Gastrocnemius medialis (tissue), 4 donors: ENCODE measurements at regions not wholly inside any gene's neighbourhood (a gene's known extent, or its start where the extent isn't known, plus 50 kb on each side); places are given as distances from the start of the nearest gene placed in this dataset.

Source experiments
- ATAC-seq, 2 donors: fragments of 150-250 bp; one replicate each; pipeline ENCODE4 v1.9.1; 2016
- DNase-seq, 2 donors: peaks; one replicate each; pipeline ENCODE4 v3.0.0-alpha.2; 2019
- H3K27ac ChIP-seq, 4 donors: fragments of 200-600 bp; sonication (generic); 1 replicate in 1 of 4; 2 replicates in 3 of 4; pipeline ENCODE4 v1.5.1; 2016 to 2018; ENCODE audit warnings: mild to moderate bottlenecking in 2 of 4, moderate library complexity in 1 of 4
- H3K27me3 ChIP-seq, 3 donors: fragments of 200-600 bp; sonication (generic) in 2 of 3; 1 replicate in 1 of 3; 2 replicates in 2 of 3; pipeline versions ENCODE4 v1.5.1 to v1.6.0; 2016 to 2019; ENCODE audit warnings: mild to moderate bottlenecking in 1 of 3, moderate library complexity in 1 of 3
- H3K36me3 ChIP-seq, 2 donors: fragments of 200-600 bp; sonication (generic) in 1 of 2; one replicate each; pipeline ENCODE4 v1.5.1; 2017 to 2018
- H3K4me1 ChIP-seq, 2 donors: fragments of 200-600 bp; sonication (generic) in 1 of 2; one replicate each; pipeline ENCODE4 v1.5.1; 2016 to 2017; ENCODE audit warnings: mild to moderate bottlenecking in 2 of 2
- H3K4me3 ChIP-seq, 4 donors: fragments of 200-600 bp; sonication (generic) in 3 of 4; 1 replicate in 1 of 4; 2 replicates in 3 of 4; pipeline ENCODE4 v1.5.1; 2016 to 2019; ENCODE audit warnings: mild to moderate bottlenecking in 2 of 4
- H3K9me3 ChIP-seq, 3 donors: fragments of 200-600 bp; sonication (generic) in 2 of 3; 1 replicate in 1 of 3; 2 replicates in 2 of 3; pipeline ENCODE4 v1.5.1; 2016 to 2019
- CTCF ChIP-seq, 5 experiments: fragments of 450-650 bp in 3 of 5; fragments of 200-600 bp in 2 of 5; sonication (generic) in 2 of 5; IDR thresholded peaks in 4 of 5; conservative IDR thresholded peaks in 1 of 5; 1 replicate in 4 of 5; 2 replicates in 1 of 5; pipeline ENCODE4 v1.5.1; 2016 to 2019; ENCODE audit warnings: antibody characterized with exemption in 5 of 5, mild to moderate bottlenecking in 3 of 5, moderate library complexity in 3 of 5
- POLR2A ChIP-seq, 2 donors: fragments of 450-650 bp; IDR thresholded peaks; one replicate each; pipeline ENCODE4 v1.6.1; 2017; ENCODE audit warnings: antibody characterized with exemption in 2 of 2, mild to moderate bottlenecking in 2 of 2, moderate library complexity in 2 of 2
- in situ Hi-C, 4 donors: fragments of 200-750 bp; cut with MboI; loops; one replicate each; pipeline versions ENCODE4 v1.15.0 to v1.8.0; 2017; ENCODE audit warnings: low sequenced_read_pairs in 4 of 4
- intact Hi-C: fragments of 100-400 bp; cut with DNase I; formaldehyde crosslinking; loops from one replicate; pipeline ENCODE4 v1.15.1; 2023; ENCODE audit warnings: low total_unique reads

GRCh38 chr12:24539646-24540045, 409.3 kb downstream of the BCAT1 start:
- Histone ChIP-seq H3K4me1 (peaks cover 0 to 3% of the 10 kb centered on the region in 2 donors), H3K36me3 (no peaks in the 10 kb centered on the region), H3K27ac (no peak overlapping the region), H3K4me3 (no peak overlapping the region), H3K9me3 (no peaks in the 10 kb centered on the region), H3K27me3 (no peaks in the 10 kb centered on the region)
- no peak for ATAC-seq
- no peak for TF ChIP-seq CTCF (IDR thresholded peaks at IDR 0.05 in 4 of 5, conservative IDR thresholded peaks at IDR 0.05 in 1 of 5)
- no peak for TF ChIP-seq POLR2A (IDR thresholded peaks at IDR 0.05)
- no peak for DNase-seq
- in situ Hi-C loops (no loop called here), intact Hi-C loops (no loop called here)

GRCh38 chr12:24537083-24537860, 411.6 kb downstream of the BCAT1 start:
- no peaks in the 10 kb centered on the region for H3K27me3 ChIP-seq
- no peak for TF ChIP-seq CTCF (IDR thresholded peaks at IDR 0.05 in 4 of 5, conservative IDR thresholded peaks at IDR 0.05 in 1 of 5)
- no peak for TF ChIP-seq POLR2A (IDR thresholded peaks at IDR 0.05)
- H3K4me1 ChIP-seq: peaks cover 0 to 3% of the 10 kb centered on the region in 2 donors
- no peak for ATAC-seq
- H3K9me3 ChIP-seq: no peaks in the 10 kb centered on the region
- intact Hi-C loops (no loop called here), in situ Hi-C loops (no loop called here)
- H3K27ac ChIP-seq: peak overlapping the region in 3 of 4 donors; percentile 6 to 36 (median 18)
- H3K4me3 ChIP-seq: peak overlapping the region in 1 of 4 donors; percentile 11
- DNase-seq: no peak
- H3K36me3 ChIP-seq: no peaks in the 10 kb centered on the region

GRCh38 chr12:24535334-24536069, 413.4 kb downstream of the BCAT1 start:
- no peak for TF ChIP-seq CTCF (IDR thresholded peaks at IDR 0.05 in 4 of 5, conservative IDR thresholded peaks at IDR 0.05 in 1 of 5)
- TF ChIP-seq POLR2A (IDR thresholded peaks at IDR 0.05): no peak
- intact Hi-C loops: no loop called here
- peaks cover 3 to 4% of the 10 kb centered on the region in 2 donors for H3K4me1 ChIP-seq
- no peaks in the 10 kb centered on the region for H3K36me3 ChIP-seq
- H3K4me3 ChIP-seq: no peak overlapping the region
- ATAC-seq (no peak), DNase-seq (no peak)
- H3K27ac ChIP-seq: peak overlapping the region; percentile 16 to 62 (median 40)
- H3K27me3 ChIP-seq: no peaks in the 10 kb centered on the region
- H3K9me3 ChIP-seq: no peaks in the 10 kb centered on the region
- in situ Hi-C loops: no loop called here

- Histone ChIP-seq H3K27ac (peak overlapping the region; percentile 1 to 62 (median 36)), H3K27me3 (no peaks in the 10 kb centered on the region), H3K9me3 (no peaks in the 10 kb centered on the region), H3K36me3 (no peaks in the 10 kb centered on the region), H3K4me3 (no peak overlapping the region), H3K4me1 (peaks cover 3 to 9% of the 10 kb centered on the region in 2 donors)
- in situ Hi-C loops: no loop called here
- peak in 1 of 2 donors; percentile 14 for DNase-seq
- TF ChIP-seq CTCF (IDR thresholded peaks at IDR 0.05 in 4 of 5, conservative IDR thresholded peaks at IDR 0.05 in 1 of 5): no peak
- no peak for TF ChIP-seq POLR2A (IDR thresholded peaks at IDR 0.05)
- no peak for ATAC-seq
- intact Hi-C loops: no loop called here
Observed at GRCh38 chr12:24534622-24535021, 414.3 kb downstream of the BCAT1 start.
